SK-N-SH (cell line): ENCODE measurements at regions not wholly inside any gene's neighbourhood (a gene's known extent, or its start where the extent isn't known, plus 50 kb on each side); places are given as distances from the start of the nearest gene placed in this dataset.

Experiments
- CTCF ChIA-PET: fragments of 300-600, 350-600 bp; formaldehyde crosslinking; extraction: SDS; loops from one replicate; lab custom pipeline; 2021; lab: Yijun Ruan, JAX
- POLR2A ChIA-PET: fragments of 350-600 bp; sonication (Branson Sonifier 250); formaldehyde crosslinking; extraction: SDS; loops from one replicate; lab custom pipeline; 2020; ENCODE audit warnings: antibody characterized with exemption, inconsistent platforms; lab: Yijun Ruan, JAX
- DNase-seq: peaks from one replicate; pipeline ENCODE4 v3.0.0; 2012
- H2AFZ ChIP-seq: fragments of 200-600 bp; sonication (generic); 2 replicates; pipeline ENCODE4 v1.8.1; 2016; ENCODE audit warnings: antibody characterized with exemption, mild to moderate bottlenecking, low read depth
- H3F3A ChIP-seq: fragments of 200-600 bp; sonication (generic); replicated peaks from 2 replicates; pipeline ENCODE3; 2016; ENCODE audit warnings: antibody characterized with exemption, mild to moderate bottlenecking; ENCODE audit not compliant: insufficient read depth
- H3K27ac ChIP-seq, 2 experiments: fragments of 200-500 bp in 1 of 2; fragments of 200-600 bp in 1 of 2; sonication (Bioruptor generic) in 1 of 2; sonication (generic), shearing (Covaris generic) in 1 of 2; 2 replicates each; pipeline versions ENCODE4 v1.5.1 to v1.6.1; 2014 to 2016; ENCODE audit warnings: low read depth in 2 of 2, inconsistent platforms in 1 of 2, low read length in 1 of 2, mild to moderate bottlenecking in 1 of 2, mixed read lengths in 1 of 2
- H3K27me3 ChIP-seq: fragments of 200-600 bp; sonication (generic), shearing (Covaris generic); 2 replicates; pipeline ENCODE4 v1.6.1; 2016; ENCODE audit warnings: mixed run types; ENCODE audit not compliant: insufficient read depth
- H3K36me3 ChIP-seq, 2 experiments: fragments of 200-500 bp in 1 of 2; fragments of 200-600 bp in 1 of 2; sonication (Bioruptor generic) in 1 of 2; sonication (generic) in 1 of 2; replicated peaks in 1 of 2; 2 replicates each; pipeline versions ENCODE3 to v1.5.1; 2014 to 2016; ENCODE audit warnings: low read length in 1 of 2, mild to moderate bottlenecking in 1 of 2; ENCODE audit not compliant: insufficient read depth in 2 of 2, control insufficient read depth in 1 of 2
- H3K4me1 ChIP-seq, 2 experiments: fragments of 200-500 bp in 1 of 2; fragments of 200-600 bp in 1 of 2; sonication (Bioruptor generic) in 1 of 2; sonication (generic), shearing (Covaris generic) in 1 of 2; 2 replicates each; pipeline versions ENCODE4 v1.5.1 to v1.6.1; 2014 to 2016; ENCODE audit warnings: low read depth in 1 of 2, low read length in 1 of 2, mixed run types in 1 of 2; ENCODE audit not compliant: insufficient read depth in 2 of 2, control insufficient read depth in 1 of 2
- H3K4me2 ChIP-seq: fragments of 200-600 bp; sonication (generic), shearing (Covaris generic); 2 replicates; pipeline ENCODE4 v1.6.1; 2017; ENCODE audit warnings: mixed run types
- H3K4me3 ChIP-seq, 2 experiments: fragments of 200-500 bp in 1 of 2; fragments of 200-600 bp in 1 of 2; sonication (Bioruptor generic) in 1 of 2; sonication (generic), shearing (Covaris generic) in 1 of 2; 2 replicates each; pipeline versions ENCODE4 v1.5.1 to v1.8.1; 2014 to 2016; ENCODE audit warnings: low read depth in 2 of 2, inconsistent platforms in 1 of 2, low read length in 1 of 2, mild to moderate bottlenecking in 1 of 2, mixed read lengths in 1 of 2, moderate library complexity in 1 of 2
- H3K79me2 ChIP-seq: fragments of 200-600 bp; sonication (generic); 2 replicates; pipeline ENCODE4 v1.8.1; 2017; ENCODE audit warnings: mild to moderate bottlenecking; ENCODE audit not compliant: insufficient read depth
- H3K9ac ChIP-seq: fragments of 200-600 bp; sonication (generic); 2 replicates; pipeline ENCODE4 v1.6.1; 2017; ENCODE audit warnings: mixed run types
- H3K9me2 ChIP-seq: fragments of 200-600 bp; sonication (generic); 2 replicates; pipeline ENCODE4 v1.6.1; 2017; ENCODE audit warnings: mixed run types
- H3K9me3 ChIP-seq: fragments of 200-600 bp; sonication (generic); 2 replicates; pipeline ENCODE4 v1.6.1; 2017; ENCODE audit warnings: mixed run types, mild to moderate bottlenecking, moderate library complexity
- H4K20me1 ChIP-seq: fragments of 200-600 bp; sonication (generic); 2 replicates; pipeline ENCODE4 v1.6.1; 2017; ENCODE audit warnings: mild to moderate bottlenecking, mixed run types; ENCODE audit not compliant: insufficient read depth
- CHD2 ChIP-seq: fragments of 150-350 bp; IDR thresholded peaks from 2 replicates; pipeline ENCODE4 v1.6.1; 2018; ENCODE audit warnings: low read length; ENCODE audit not compliant: partially characterized antibody
- CTCF ChIP-seq: fragments of 200-600 bp; sonication (generic); IDR thresholded peaks from 2 replicates; pipeline ENCODE4 v1.6.1; 2017; ENCODE audit warnings: antibody characterized with exemption, mild to moderate bottlenecking, moderate library complexity
- EP300 ChIP-seq, 2 experiments: IDR thresholded peaks; 2 replicates each; pipeline versions ENCODE4 v1.4.0 to v1.6.1; 2012; ENCODE audit warnings: borderline replicate concordance in 1 of 2, low read depth in 1 of 2, low read length in 1 of 2
- FOXJ3 ChIP-seq: sonication (generic); formaldehyde crosslinking; IDR thresholded peaks from 2 replicates; pipeline ENCODE4 v1.5.1; 2020; ENCODE audit warnings: mild to moderate bottlenecking, missing genetic modification reagents
- IRF3 ChIP-seq: fragments of 150-350 bp; IDR thresholded peaks from 2 replicates; pipeline ENCODE4 v1.6.1; 2016; ENCODE audit warnings: mild to moderate bottlenecking, low read depth, low read length
- MEF2A ChIP-seq: IDR thresholded peaks from 2 replicates; pipeline ENCODE4 v1.4.0; 2012; ENCODE audit warnings: low read depth, borderline replicate concordance
- RAD21 ChIP-seq: IDR thresholded peaks from 2 replicates; pipeline ENCODE4 v1.6.1; 2012; ENCODE audit warnings: mild to moderate bottlenecking, low read length
- RXRA ChIP-seq: IDR thresholded peaks from 2 replicates; pipeline ENCODE4 v1.4.0; 2012; ENCODE audit warnings: low read depth, mild to moderate bottlenecking, borderline replicate concordance
- SIN3A ChIP-seq: IDR thresholded peaks from 2 replicates; pipeline ENCODE4 v1.6.1; 2012; ENCODE audit warnings: low read depth, mild to moderate bottlenecking, low read length, moderate library complexity, borderline replicate concordance
- TAF1 ChIP-seq: IDR thresholded peaks from 2 replicates; pipeline ENCODE4 v1.6.1; 2012; ENCODE audit warnings: low read depth, mild to moderate bottlenecking, low read length, moderate library complexity, borderline replicate concordance
- USF1 ChIP-seq: IDR thresholded peaks from 2 replicates; pipeline ENCODE4 v1.4.0; 2012; ENCODE audit warnings: low read depth, borderline replicate concordance
- YY1 ChIP-seq: IDR thresholded peaks from 2 replicates; pipeline ENCODE4 v1.4.0; 2012; ENCODE audit warnings: low read depth, mild to moderate bottlenecking
- ZBTB33 ChIP-seq: IDR thresholded peaks from 2 replicates; pipeline ENCODE4 v1.4.0; 2012; ENCODE audit warnings: low read depth, borderline replicate concordance
- WGBS: methylation state at CpG from one replicate; pipeline ENCODE4 v1.1.6; 2017; ENCODE audit warnings: low lambda C conversion rate; 5-methylcytosine and 5-hydroxymethylcytosine counted together

GRCh38 chr2:220673151-220673874 is 898.8 kb downstream of the EPHA4 start:
- Histone ChIP-seq H3K36me3 (no peaks in the 10 kb centered on the region), H3K27me3 (no peaks in the 10 kb centered on the region), H3K4me2 (no peak overlapping the region), H3K9ac (no peak overlapping the region)
- CTCF ChIA-PET = no interaction called here
- TF ChIP-seq CTCF (no peak), USF1 (no peak), IRF3 (no peak), SIN3A (no peak), FOXJ3 (CRISPR knock-in tag) (no peak), EP300 (IDR thresholded peaks at IDR 0.05; ENCODE audit: borderline replicate concordance in 1 of 2, low read depth in 1 of 2, low read length in 1 of 2) (no peak), TAF1 (no peak), ZBTB33 (no peak), RAD21 (no peak), RXRA (no peak), YY1 (no peak), CHD2 (no peak), MEF2A (no peak)
- TF ChIP-seq, all 33 proteins: peak for 0
- Histone ChIP-seq H3K27ac (no peak overlapping the region), H3K9me2 (no peaks in the 10 kb centered on the region), H3K79me2 (no peaks in the 10 kb centered on the region), H3K4me1 (no peaks in the 10 kb centered on the region), H4K20me1 (no peaks in the 10 kb centered on the region), H2AFZ (no peak overlapping the region), H3K9me3 (no peaks in the 10 kb centered on the region), H3F3A (no peaks in the 10 kb centered on the region), H3K4me3 (no peak overlapping the region)
- DNase-seq = no peak
- 8% methylated on average over 7 of the region's 7 CpGs for WGBS
- POLR2A ChIA-PET = no interaction called here
